ENCODE measurements at regions not wholly inside any gene's neighbourhood (a gene's known extent, or its start where the extent isn't known, plus 50 kb on each side); places are given as distances from the start of the nearest gene placed in this dataset.

DNA sequence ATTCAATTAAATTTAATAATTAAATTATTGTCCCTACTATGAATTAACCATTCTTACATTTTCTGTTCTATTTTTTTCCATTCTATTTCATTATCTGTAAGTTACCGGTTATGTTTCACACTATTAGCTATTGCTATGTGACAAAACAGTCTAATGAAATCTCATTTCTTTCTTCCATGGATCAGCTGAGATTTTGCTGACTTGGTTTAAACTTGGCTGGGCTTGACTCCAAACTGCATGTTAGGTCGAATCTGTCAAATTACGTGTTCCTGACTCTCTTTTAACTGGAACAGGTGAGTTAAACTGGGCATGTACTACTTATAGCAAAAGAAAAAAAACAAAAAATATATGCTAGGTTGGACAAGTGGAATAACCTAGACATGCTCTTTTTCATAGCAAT, 1464.4 kb downstream of the OLFM4 start:
- 68% methylated on average over 3 of the region's 3 CpGs for whole genome bisulfite sequencing (ENCODE audit: insufficient coverage)
- no peak overlapping the region for H3K4me3 Mint-ChIP-seq
- H3K9me3 Mint-ChIP-seq, result peaks cover 12 to 25% of the 10 kb centered on the region in 2 donors

DNA sequence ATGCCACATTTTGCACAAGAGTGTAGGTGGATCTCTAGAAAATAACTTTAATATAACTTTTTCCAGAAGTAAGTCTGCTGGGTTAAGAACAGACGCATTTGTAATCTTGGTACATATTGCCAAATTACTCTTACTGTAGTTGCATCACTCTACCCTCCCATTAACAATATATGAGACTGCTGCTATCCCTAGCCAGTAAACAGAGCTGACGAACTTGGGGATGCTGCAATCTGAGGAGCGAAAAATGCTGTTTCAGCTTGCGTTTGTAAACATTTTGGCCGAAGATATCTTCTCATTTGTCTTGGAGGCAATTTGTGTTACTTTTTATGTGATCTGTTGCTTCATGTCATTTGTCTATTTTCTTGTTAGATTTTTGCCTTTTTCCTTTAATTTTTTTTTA, 1482.8 kb downstream of the OLFM4 start:
- ATAC-seq, result no peak
- Histone ChIP-seq H3K27ac (ENCODE audit: low read length) (no peak overlapping the region), H3K9me3 (ENCODE audit: control insufficient read depth, insufficient read depth, low read length) (no peaks in the 10 kb centered on the region), H3K4me3 (ENCODE audit: low read length) (no peak overlapping the region), H3K4me1 (ENCODE audit: control insufficient read depth, insufficient read depth, low read length) (no peaks in the 10 kb centered on the region), H3K27me3 (ENCODE audit: control insufficient read depth, insufficient read depth, low read length) (no peaks in the 10 kb centered on the region), H3K36me3 (ENCODE audit: control insufficient read depth, insufficient read depth, low read length) (no peaks in the 10 kb centered on the region)
- Mint-ChIP-seq H3K36me3 (no peaks in the 10 kb centered on the region), H3K27ac (no peak overlapping the region), H3K9me3 (peaks cover 13 to 14% of the 10 kb centered on the region in 2 donors), H3K4me1 (no peaks in the 10 kb centered on the region), H3K27me3 (ENCODE audit: low read depth in 2 of 2) (no peaks in the 10 kb centered on the region), H3K4me3 (no peak overlapping the region)
- no peak for DNase-seq
- intact Hi-C loops (cut with micrococcal nuclease), result no loop called here
- TF ChIP-seq, protein P1, sequence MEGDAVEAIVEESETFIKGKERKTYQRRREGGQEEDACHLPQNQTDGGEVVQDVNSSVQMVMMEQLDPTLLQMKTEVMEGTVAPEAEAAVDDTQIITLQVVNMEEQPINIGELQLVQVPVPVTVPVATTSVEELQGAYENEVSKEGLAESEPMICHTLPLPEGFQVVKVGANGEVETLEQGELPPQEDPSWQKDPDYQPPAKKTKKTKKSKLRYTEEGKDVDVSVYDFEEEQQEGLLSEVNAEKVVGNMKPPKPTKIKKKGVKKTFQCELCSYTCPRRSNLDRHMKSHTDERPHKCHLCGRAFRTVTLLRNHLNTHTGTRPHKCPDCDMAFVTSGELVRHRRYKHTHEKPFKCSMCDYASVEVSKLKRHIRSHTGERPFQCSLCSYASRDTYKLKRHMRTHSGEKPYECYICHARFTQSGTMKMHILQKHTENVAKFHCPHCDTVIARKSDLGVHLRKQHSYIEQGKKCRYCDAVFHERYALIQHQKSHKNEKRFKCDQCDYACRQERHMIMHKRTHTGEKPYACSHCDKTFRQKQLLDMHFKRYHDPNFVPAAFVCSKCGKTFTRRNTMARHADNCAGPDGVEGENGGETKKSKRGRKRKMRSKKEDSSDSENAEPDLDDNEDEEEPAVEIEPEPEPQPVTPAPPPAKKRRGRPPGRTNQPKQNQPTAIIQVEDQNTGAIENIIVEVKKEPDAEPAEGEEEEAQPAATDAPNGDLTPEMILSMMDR (IDR thresholded peaks at IDR 0.05), result no peak
- 89% methylated on average over 5 of the region's 5 CpGs for WGBS (ENCODE audit: insufficient coverage)

More for the DNA sequence above, 1464.4 kb downstream of the OLFM4 start:
- intact Hi-C loops (cut with micrococcal nuclease), result no loop called here
- no peak overlapping the region for H3K27ac ChIP-seq (ENCODE audit: low read length)
- ATAC-seq (no peak), DNase-seq (no peak)
- Mint-ChIP-seq H3K27ac (no peak overlapping the region), H3K36me3 (no peaks in the 10 kb centered on the region), H3K4me1 (no peaks in the 10 kb centered on the region), H3K27me3 (ENCODE audit: low read depth in 2 of 2) (no peaks in the 10 kb centered on the region)
- TF ChIP-seq, protein P1 (IDR thresholded peaks at IDR 0.05), result no peak
- peaks cover 2% of the 10 kb centered on the region for H3K9me3 ChIP-seq (ENCODE audit: control insufficient read depth, insufficient read depth, low read length)
- no peaks in the 10 kb centered on the region for H3K4me1 ChIP-seq (ENCODE audit: control insufficient read depth, insufficient read depth, low read length)
- H3K4me3 ChIP-seq (ENCODE audit: low read length), result no peak overlapping the region
- no peaks in the 10 kb centered on the region for H3K27me3 ChIP-seq (ENCODE audit: control insufficient read depth, insufficient read depth, low read length)
- H3K36me3 ChIP-seq (ENCODE audit: control insufficient read depth, insufficient read depth, low read length), result no peaks in the 10 kb centered on the region

DNA sequence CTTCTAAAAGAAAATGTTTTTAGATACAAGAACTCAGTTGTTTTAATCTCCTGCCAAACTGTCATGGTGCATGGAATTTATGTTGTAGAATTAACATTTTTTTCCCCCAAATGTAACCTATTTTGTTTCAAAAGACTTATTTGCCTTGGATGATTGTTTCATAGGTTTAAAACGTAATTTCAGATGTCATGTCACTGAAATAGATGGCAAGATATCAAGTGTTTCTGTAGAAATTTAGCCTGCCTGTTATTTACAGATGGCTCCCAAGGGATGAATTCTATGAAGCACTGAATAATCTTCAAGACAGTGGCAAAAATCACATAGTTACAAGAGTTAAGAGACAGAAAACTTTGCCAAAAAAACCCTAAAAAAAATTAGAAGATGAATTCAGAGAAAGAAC, 1484.6 kb downstream of the OLFM4 start:
- DNase-seq (no peak), ATAC-seq (no peak)
- H3K27ac ChIP-seq (ENCODE audit: low read length), result no peak overlapping the region
- Mint-ChIP-seq H3K4me1 (no peaks in the 10 kb centered on the region), H3K27me3 (ENCODE audit: low read depth in 2 of 2) (no peaks in the 10 kb centered on the region), H3K4me3 (no peak overlapping the region), H3K36me3 (no peaks in the 10 kb centered on the region), H3K9me3 (peaks cover 9 to 11% of the 10 kb centered on the region in 2 donors), H3K27ac (no peak overlapping the region)
- no peaks in the 10 kb centered on the region for H3K9me3 ChIP-seq (ENCODE audit: control insufficient read depth, insufficient read depth, low read length)
- no peaks in the 10 kb centered on the region for H3K36me3 ChIP-seq (ENCODE audit: control insufficient read depth, insufficient read depth, low read length)
- 0% methylated on average over 1 of the region's 1 CpG for WGBS (ENCODE audit: insufficient coverage)
- no peaks in the 10 kb centered on the region for H3K4me1 ChIP-seq (ENCODE audit: control insufficient read depth, insufficient read depth, low read length)
- H3K27me3 ChIP-seq (ENCODE audit: control insufficient read depth, insufficient read depth, low read length), result no peaks in the 10 kb centered on the region
- TF ChIP-seq, protein P1 (IDR thresholded peaks at IDR 0.05), result no peak
- no peak overlapping the region for H3K4me3 ChIP-seq (ENCODE audit: low read length)
- intact Hi-C loops (cut with micrococcal nuclease), result no loop called here

DNA sequence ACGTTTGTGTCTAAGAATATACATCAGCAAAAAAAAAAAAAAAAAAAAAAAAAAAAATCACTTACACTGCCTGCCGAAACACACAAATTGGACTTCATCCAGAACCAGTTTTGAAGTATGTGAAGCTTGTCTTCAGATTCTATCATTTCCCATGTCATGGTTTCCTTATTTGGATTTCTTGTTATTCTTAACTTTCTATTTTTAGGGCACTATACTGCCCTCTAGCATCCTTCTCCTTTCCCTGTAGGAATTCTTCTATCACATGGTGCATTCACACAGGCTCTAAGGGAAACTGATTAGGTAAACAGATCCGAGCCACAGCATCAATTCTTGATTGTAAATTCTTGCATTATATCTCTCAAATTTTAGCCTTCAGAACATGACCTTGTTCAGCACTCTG, 1507.5 kb downstream of the OLFM4 start:
- Mint-ChIP-seq H3K9me3 (peaks cover 5 to 16% of the 10 kb centered on the region in 2 donors), H3K4me1 (no peaks in the 10 kb centered on the region), H3K4me3 (no peak overlapping the region), H3K27ac (no peak overlapping the region), H3K27me3 (ENCODE audit: low read depth in 2 of 2) (no peaks in the 10 kb centered on the region), H3K36me3 (no peaks in the 10 kb centered on the region)
- Histone ChIP-seq H3K9me3 (ENCODE audit: control insufficient read depth, insufficient read depth, low read length) (no peaks in the 10 kb centered on the region), H3K36me3 (ENCODE audit: control insufficient read depth, insufficient read depth, low read length) (no peaks in the 10 kb centered on the region), H3K4me1 (ENCODE audit: control insufficient read depth, insufficient read depth, low read length) (no peaks in the 10 kb centered on the region), H3K4me3 (ENCODE audit: low read length) (no peak overlapping the region), H3K27me3 (ENCODE audit: control insufficient read depth, insufficient read depth, low read length) (no peaks in the 10 kb centered on the region), H3K27ac (ENCODE audit: low read length) (no peak overlapping the region)
- DNase-seq (no peak), ATAC-seq (no peak)
- TF ChIP-seq, protein P1 (IDR thresholded peaks at IDR 0.05), result no peak
- intact Hi-C loops (cut with micrococcal nuclease), result no loop called here
- WGBS (ENCODE audit: insufficient coverage), result 56% methylated on average over 1 of the region's 3 CpGs
